ENCODE measurements at regions not wholly inside any gene's neighbourhood (a gene's known extent, or its start where the extent isn't known, plus 50 kb on each side); places are given as distances from the start of the nearest gene placed in this dataset.

GRCh38 chr20:19881080-19881840, 123.2 kb downstream of the RIN2 start:
- H3K27ac ChIP-seq = no peak overlapping the region
- H3K9ac ChIP-seq = no peak overlapping the region
- no peaks in the 10 kb centered on the region for H3K27me3 ChIP-seq (ENCODE audit: insufficient read depth, low read depth)
- H3K4me3 ChIP-seq (IDR thresholded peaks at IDR 0.05; ENCODE audit: insufficient read depth, low read depth, low read length) = no peak overlapping the region
- H3K4me1 ChIP-seq (ENCODE audit: low read depth, poor library complexity, severe bottlenecking) = no peaks in the 10 kb centered on the region
- no peaks in the 10 kb centered on the region for H3K36me3 ChIP-seq (ENCODE audit: insufficient read depth)
- TF ChIP-seq CTCF (conservative IDR thresholded peaks at IDR 0.05; ENCODE audit: low read depth, low read length) = no peak
- H4K20me1 ChIP-seq (ENCODE audit: insufficient read depth) = no peaks in the 10 kb centered on the region
- no peaks in the 10 kb centered on the region for H3K79me2 ChIP-seq (ENCODE audit: insufficient read depth, low read depth)
- no peak overlapping the region for H2AFZ ChIP-seq (ENCODE audit: low read depth)
- H3K4me2 ChIP-seq = no peak overlapping the region

- Histone ChIP-seq H3K79me2 (ENCODE audit: insufficient read depth, low read depth) (no peaks in the 10 kb centered on the region), H4K20me1 (ENCODE audit: insufficient read depth) (no peaks in the 10 kb centered on the region), H3K9ac (no peak overlapping the region), H3K27me3 (ENCODE audit: insufficient read depth, low read depth) (no peaks in the 10 kb centered on the region), H3K4me1 (ENCODE audit: low read depth, poor library complexity, severe bottlenecking) (no peaks in the 10 kb centered on the region), H3K36me3 (ENCODE audit: insufficient read depth) (no peaks in the 10 kb centered on the region), H3K27ac (no peak overlapping the region), H2AFZ (ENCODE audit: low read depth) (no peak overlapping the region), H3K4me2 (no peak overlapping the region), H3K4me3 (IDR thresholded peaks at IDR 0.05; ENCODE audit: insufficient read depth, low read depth, low read length) (no peak overlapping the region)
- TF ChIP-seq CTCF (conservative IDR thresholded peaks at IDR 0.05; ENCODE audit: low read depth, low read length) = no peak
Observed at GRCh38 chr20:19881990-19882389, 123.9 kb downstream of the RIN2 start.

GRCh38 chr20:19882446-19882845, 124.4 kb downstream of the RIN2 start:
- H3K4me2 ChIP-seq = no peak overlapping the region
- no peak overlapping the region for H2AFZ ChIP-seq (ENCODE audit: low read depth)
- H4K20me1 ChIP-seq (ENCODE audit: insufficient read depth) = no peaks in the 10 kb centered on the region
- no peak for TF ChIP-seq CTCF (conservative IDR thresholded peaks at IDR 0.05; ENCODE audit: low read depth, low read length)
- H3K9ac ChIP-seq = no peak overlapping the region
- H3K27ac ChIP-seq = no peak overlapping the region
- no peaks in the 10 kb centered on the region for H3K27me3 ChIP-seq (ENCODE audit: insufficient read depth, low read depth)
- no peaks in the 10 kb centered on the region for H3K79me2 ChIP-seq (ENCODE audit: insufficient read depth, low read depth)
- H3K4me3 ChIP-seq (IDR thresholded peaks at IDR 0.05; ENCODE audit: insufficient read depth, low read depth, low read length) = no peak overlapping the region
- no peaks in the 10 kb centered on the region for H3K4me1 ChIP-seq (ENCODE audit: low read depth, poor library complexity, severe bottlenecking)
- H3K36me3 ChIP-seq (ENCODE audit: insufficient read depth) = no peaks in the 10 kb centered on the region

- Histone ChIP-seq H4K20me1 (ENCODE audit: insufficient read depth) (no peaks in the 10 kb centered on the region), H3K4me2 (no peak overlapping the region), H3K4me1 (ENCODE audit: low read depth, poor library complexity, severe bottlenecking) (no peaks in the 10 kb centered on the region), H2AFZ (ENCODE audit: low read depth) (no peak overlapping the region), H3K79me2 (ENCODE audit: insufficient read depth, low read depth) (no peaks in the 10 kb centered on the region), H3K27ac (no peak overlapping the region), H3K4me3 (IDR thresholded peaks at IDR 0.05; ENCODE audit: insufficient read depth, low read depth, low read length) (no peak overlapping the region), H3K36me3 (ENCODE audit: insufficient read depth) (no peaks in the 10 kb centered on the region), H3K9ac (no peak overlapping the region), H3K27me3 (ENCODE audit: insufficient read depth, low read depth) (no peaks in the 10 kb centered on the region)
- TF ChIP-seq CTCF (conservative IDR thresholded peaks at IDR 0.05; ENCODE audit: low read depth, low read length) = no peak
Observed at GRCh38 chr20:19883501-19883900, 125.4 kb downstream of the RIN2 start.

All from KMS-11 (cell line).